COLO668 (cell line): ENCODE measurements at regions not wholly inside any gene's neighbourhood (a gene's known extent, or its start where the extent isn't known, plus 50 kb on each side); places are given as distances from the start of the nearest gene placed in this dataset.
"Not testable (repeated sequence)": the region's sequence is repeated elsewhere in the genome, so short reads cannot be mapped to it uniquely, and the experiment has no call there.

Source experiments
- DNase-seq: peaks from one replicate; lab custom pipeline; 2025; ENCODE audit not compliant: unreplicated experiment; lab: John Stamatoyannopoulos, UW

DNA sequence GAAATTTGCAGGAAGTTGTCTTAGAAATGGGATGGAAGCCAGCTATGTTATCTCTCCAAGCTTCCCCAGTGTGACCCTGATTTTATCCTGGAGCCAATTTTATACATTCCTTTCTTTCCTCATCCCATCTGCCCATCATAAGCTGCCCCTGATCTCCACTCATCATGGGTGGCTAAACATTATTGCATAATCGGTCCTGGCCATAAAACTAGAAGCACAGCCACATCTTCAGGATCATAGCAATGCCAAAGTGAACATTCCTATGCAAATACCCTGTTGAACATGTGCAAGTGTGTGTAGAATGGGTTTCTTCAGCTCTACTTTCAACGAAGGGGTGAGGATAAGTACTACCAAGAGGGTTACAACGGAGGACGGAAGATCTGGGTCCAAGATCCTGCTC is 50.6 kb upstream of the COG2 start:
- DNase-seq, result no peak

DNA sequence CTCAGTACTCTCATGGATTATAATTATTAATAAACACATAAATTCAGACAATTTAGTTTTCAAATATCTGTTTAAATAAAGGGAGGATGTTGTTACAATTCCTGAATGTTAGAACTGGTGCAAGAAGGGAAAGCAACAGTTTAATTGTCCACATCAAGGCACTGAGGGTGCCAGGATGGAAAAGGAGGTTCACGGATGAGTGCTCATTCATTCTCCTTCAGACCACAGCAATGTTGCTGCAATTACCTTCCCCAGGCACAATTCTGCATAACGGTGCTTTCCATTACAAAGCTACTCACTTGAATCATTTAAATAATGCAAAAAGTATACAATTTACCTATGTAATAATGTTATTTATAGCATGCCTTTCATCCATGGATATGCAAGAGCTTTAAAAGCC is 52.3 kb upstream of the COG2 start:
- DNase-seq, result no peak

DNA sequence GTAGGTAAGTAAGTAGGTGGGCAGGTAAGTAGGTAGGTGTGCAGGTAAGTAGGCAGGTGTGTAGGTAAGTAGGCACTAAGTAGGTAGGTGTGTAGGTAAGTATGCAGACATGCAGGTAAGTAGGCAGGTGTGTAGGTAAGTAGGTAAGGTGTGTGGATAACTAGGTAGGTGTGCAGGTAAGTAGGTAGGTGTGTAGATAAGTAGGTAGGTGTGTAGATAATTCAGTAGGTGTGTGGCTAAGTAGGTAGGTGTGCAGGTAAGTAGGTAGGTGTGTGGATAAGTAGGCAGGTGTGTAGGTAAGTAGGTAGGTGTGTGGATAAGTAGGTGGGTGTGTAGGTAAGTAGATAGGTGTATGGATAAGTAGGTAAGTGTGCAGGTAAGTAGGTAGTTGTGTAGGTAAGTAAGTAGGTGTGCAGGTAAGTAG is 53.9 kb upstream of the COG2 start:
- DNase-seq, result no peak

DNA sequence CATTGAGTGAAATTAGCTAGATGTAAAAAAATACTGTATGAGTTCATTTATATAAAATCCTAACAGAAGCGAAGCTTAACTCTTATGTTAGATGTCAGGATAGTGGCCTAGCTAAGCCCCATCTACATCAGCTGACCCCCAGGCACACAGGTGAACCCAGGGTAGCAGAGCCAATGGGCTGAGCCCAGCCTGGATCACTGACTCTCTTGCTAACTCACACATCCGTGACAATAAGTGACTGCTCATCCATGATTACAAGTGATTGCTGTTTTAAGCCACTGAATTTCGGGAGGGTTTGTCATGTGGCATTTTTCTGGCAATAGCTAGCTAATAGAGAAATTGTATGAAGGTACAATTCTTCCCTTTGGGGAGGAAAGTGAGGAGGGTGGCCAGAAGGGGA is 55.2 kb upstream of the COG2 start:
- DNase-seq, result no peak

DNA sequence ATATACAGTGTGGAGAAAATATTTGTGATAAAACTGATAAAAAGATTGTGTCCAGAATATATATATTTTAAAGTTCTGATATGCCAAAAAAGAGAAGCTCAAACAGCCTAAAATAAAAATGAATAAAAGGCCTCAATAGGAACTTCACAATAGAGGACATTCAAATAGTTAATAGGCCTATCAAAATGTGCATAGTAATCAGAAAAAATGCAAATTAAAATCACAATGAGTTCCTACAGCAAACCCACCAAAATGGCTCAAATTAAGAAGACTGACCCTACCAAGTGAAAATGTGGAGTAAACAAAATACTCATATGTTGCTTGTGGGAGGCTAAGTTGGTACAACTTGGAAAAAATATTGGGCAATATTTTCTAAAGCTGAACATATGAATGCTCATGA is 57.6 kb upstream of the COG2 start:
- no peak for DNase-seq

DNA sequence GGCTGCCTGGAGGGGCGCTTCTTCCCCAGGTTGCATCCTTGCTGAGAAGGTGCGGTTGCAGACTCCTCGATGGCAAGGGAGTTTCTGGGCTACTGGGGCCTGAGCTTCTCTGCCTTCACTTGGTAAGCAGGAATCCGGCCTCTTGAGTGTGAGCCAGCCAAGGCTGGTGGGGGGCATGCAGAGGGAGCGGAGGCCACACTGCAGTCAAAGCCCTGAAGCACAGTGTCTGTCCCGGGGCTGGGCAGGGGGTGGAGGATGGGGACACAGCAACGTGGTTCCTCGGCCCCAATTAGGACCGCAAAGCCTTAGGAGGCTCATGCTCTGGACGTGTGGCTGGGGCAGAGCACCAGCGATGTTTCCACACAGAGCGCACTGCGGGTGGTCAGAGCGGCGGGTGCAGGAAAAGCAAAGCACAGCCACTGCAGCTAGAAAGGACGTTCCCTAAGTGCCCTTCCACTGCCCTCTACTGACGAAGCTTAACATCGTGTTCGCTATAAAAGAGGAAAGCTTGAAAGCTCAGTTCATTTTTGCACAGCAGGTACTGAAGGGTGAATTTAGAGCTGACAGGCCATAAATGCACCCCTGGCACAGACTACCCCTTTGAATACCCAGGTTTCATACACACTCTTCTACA is 60.7 kb upstream of the COG2 start:
- peak; percentile 27 for DNase-seq

DNA sequence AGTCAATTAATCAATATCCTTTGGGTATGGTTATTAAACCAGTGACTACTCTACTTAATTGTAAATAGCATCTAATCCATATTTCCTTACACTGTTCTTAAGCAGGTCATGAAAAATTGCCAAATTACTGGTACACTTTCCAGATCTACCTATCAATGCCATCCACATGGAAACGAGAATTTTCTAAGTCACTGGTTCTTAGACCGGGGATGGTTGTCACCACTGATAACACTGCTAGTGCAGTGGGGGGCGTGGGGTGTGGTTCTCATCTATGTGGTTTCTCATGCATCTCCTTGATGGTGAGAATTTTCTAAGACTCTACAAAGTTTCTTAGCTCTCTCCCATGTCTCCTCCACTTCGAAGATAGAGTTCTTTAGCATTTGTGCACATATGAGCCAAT is 63.7 kb upstream of the COG2 start:
- no peak for DNase-seq

DNA sequence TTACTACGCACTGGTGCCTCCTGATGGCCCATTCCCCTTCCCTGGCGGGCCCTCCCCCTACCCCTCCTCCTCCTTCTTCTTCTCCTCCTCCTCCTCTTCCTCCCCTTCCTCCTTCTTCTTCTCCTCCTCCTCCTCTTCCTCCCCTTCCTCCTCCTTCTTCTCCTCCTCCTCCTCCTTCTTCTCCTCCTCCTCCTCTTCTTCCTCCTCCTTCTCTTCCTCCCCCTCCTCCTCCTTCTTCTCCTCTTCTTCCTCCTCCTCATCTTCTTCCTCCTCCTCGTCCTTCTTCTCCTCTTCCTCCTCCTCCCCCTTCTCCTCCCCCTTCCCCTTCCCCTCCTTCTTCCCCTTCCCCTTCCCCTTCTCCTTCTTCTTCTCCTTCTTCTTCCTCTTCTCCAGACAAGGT is 64.7 kb upstream of the COG2 start:
- DNase-seq, result no peak

DNA sequence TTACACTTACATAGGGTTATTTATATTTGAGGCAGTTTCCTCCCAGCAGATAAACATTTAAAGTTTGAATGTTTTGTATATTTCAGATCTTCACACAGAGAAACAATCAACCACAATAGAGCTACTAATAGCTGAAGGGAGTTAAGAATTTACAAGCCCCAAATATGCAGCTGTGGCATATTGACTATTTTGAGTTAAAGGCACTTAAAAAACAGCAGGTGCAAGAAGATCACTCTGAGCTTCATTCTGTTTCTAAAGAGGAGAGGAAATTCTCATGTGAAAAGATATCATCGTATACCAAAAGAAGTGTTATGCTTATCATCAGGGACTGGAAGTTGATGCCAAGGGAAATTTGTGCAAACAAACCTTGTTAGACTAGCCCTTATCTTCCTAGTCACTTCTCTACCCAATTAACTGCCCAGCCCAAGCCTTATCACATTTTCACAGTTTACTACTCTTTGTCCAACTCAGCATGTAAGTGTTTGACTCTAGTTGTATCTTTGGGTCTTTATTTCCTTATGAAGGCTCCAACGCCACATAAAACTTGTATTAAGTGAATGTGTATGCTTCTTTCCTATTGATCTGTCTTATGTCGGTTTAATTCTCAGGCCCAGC is 66.3 kb upstream of the COG2 start:
- no peak for DNase-seq

DNA sequence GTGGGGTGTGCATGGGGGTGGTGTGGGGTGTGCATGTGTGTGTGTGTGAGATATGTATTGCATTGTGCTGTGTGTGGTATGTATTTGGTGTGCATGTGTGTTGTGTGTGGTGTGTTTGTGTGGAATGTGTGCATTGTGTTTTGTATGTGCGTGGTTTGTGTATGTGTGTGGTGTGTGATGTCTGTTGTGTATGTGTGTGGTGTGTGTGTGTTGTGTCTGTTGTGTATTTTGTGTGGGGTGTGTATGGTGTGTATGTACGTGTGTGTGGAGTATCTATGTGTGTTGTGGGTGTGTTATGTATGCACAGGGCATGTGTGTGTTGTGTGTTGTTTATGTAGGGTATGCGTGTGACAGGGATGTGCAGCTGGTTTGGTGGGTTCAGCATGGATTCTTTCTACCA is 67.8 kb upstream of the COG2 start:
- no peak for DNase-seq

DNA sequence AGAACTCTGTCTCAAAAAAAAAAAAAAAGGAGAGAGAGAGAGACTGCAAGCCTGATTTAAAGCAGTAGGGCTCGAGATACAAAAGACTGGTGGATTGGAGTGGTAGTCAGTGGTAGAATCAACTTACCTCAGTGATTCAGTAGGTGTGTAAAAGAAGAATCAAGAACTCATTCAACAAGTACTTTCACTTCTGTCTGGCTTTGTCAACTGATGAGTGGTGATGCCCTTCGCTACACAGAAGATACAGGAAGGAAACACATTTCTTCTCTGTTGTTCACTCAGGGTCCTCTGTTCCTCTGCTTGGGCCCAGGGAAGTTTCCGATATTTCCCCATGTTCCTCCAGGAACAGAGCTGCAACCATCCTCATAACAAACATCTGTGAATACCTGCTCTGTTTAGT is 68.6 kb upstream of the COG2 start:
- DNase-seq, result no peak

DNA sequence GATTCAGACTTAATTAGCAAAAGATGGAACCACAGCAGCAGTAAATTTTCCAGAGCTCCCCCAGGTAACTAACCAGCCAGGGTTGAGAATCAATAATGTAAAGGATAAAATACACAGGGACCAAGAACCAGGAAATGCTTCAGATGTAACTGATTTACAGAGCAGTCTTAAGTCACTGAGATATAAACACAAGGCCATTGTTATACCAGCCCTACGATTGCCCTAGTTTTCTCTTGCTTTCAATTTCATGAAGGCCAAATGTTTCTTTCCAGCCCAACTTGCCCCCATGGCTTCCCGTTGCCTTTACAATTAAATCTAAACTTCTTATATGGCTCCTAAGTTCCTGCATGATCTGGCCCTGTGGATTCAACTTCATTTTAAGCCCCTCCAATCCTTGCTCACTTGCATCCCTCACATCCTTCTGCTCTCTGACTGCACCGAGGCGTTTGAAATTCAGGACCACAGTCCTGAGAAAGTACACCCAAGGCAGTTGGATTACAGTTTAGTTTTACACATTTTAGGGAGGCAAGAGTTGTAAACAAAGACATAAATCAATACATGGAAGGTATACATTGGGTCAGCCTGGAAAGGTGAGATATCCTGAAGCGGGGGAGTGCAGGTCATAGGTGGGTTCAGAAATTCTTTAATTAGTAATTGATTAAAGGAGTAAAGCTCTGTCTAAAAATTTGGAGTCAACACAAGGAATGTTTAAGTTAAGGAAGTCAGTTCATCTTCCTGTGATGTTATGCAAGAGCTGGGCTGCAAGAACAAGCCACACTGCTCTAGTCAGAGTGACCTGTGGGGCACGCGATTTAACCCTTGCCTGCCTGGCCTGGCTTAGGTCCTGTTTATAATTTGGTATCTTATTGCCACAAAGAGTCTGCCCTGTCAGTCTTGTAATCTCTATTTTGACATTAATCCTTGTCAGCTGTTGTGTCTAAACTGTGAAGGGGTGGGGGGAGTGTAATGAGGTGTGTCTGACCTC is 69.9 kb upstream of the COG2 start:
- DNase-seq, result no peak

DNA sequence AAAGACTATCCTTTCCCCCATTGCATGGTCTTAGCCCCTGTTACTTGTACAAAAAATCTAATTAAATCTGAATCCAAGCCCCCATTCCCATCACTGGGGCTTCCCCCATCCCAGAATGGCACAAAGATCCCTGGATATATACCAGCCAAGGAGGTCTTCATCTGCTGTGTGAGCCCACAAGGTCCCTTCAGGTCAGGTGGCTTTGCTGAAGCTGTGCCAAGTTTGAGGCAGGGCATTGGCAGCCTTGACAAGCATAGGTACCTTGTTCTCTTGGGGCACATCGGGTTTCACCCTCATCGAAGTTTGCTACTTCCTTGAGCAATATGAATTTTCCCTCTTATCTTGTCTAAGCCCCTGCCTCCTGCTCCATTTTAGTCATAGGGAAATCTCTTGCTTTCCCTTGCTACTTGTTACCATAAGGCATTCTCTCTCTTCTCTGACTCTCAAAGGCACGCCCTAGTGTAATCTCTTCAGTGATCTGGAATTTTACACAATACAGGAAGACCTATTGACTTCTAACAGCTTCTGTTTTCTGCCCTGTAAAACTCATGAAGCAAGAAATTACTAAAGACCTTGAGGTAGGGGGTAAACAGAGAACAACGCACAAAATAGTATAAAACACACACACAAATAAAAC is 71.4 kb upstream of the COG2 start:
- DNase-seq, result no peak

DNA sequence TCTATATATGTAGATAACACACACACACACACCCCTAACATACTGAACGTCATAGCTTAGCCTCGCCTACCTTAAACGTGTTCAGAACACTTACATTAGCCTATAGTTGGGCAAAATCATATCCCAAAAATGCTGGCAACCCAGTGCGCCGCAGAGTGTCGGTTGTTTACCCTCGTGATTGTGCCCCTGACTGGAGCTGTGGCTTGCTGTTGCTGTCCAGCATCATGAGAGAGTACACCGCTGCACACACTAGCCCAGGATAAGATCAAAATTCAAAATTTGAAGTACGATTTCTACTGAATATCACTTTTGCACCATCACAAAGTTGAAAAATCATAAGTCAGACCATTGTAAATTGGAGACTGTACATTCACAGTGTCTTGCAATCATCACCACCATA is 73.1 kb upstream of the COG2 start:
- no peak for DNase-seq

DNA sequence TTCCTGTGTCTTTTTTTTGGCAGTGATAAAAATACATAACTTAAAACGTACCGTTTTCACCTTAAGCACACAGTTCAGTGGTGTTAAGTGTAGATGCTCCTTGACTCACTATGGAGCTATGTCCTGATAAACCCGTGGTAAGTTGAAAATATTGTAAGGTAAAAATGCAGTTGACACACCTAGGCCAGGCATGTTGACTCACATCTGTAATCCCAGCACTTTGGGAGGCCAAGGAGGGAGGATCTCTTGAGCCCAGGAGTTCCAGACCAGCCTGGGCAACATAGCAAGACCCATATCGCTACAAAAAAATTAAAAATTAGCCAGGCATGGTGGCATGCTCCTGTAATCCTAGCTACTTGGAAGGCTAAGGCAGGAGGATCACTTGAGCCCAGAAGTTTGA is 73.6 kb upstream of the COG2 start:
- no peak for DNase-seq

DNA sequence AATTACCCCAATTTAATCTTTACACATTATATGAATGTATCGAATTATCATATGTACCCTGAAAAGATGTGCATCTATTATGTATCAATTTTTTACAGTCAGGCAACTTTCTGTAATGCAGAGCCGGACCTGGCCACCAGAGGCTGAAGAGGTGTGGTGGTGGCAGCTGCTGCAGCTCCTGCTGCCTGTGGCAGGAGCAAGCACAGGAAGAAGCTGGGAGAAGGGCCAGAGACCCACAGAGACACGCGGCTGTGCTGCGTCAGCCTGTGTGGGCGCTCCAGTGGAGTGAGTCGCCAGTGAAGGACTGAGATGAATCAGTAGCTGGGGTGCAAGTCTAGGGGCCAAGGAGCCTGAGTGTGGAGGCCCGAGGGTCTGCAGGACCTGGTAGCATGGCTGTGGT is 74.3 kb upstream of the COG2 start:
- DNase-seq, result peak; percentile 23

DNA sequence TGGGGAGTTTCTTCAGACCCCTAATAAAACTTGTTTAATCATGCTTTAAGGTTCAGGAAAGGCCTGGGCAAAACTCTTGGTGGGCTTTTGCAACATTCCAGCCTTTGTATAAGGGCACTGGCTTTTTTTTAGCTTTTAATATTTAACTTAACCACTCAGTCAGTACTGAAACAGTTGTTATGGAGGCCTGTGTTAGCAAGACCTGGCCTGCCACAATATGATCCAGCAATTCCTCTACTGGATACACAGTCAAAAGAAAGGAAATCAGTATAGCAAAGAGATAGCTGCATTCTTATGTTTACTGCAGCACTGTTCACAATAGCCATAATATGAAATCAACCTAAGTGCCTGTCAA is 75.1 kb upstream of the COG2 start:
- DNase-seq, result no peak

DNA sequence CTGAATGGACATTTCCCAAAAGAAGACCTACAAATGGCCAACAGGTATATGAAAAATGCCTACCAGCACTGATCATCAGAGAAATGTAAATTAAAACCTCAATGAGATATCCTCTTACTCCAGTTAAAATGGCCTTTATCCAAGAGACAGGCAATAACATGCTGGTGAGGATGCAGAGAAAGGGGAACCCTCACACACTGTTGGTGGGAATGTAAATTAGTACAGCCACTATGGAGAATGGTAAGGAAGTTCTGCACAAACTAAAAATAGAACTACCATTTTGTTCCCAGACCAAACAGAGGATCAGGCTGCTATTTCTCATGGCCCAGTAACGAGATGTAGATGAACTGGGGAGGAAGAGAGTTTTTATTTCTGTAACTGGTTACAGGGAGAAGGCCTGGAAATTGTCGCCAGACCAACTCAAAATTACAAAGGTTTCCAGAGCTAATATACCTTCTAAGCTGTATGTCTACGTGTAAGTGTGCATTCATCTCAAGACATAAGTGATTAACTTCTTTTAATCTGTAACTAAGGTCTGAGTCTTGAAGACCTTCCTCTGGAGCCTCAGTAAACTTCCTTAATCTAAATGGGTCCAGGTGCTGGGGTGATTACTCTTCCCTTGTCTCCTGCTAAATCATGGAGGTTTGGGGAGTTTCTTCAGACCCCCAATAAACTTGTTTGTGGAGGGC is 75.6 kb upstream of the COG2 start:
- not testable (repeated sequence) for DNase-seq

DNA sequence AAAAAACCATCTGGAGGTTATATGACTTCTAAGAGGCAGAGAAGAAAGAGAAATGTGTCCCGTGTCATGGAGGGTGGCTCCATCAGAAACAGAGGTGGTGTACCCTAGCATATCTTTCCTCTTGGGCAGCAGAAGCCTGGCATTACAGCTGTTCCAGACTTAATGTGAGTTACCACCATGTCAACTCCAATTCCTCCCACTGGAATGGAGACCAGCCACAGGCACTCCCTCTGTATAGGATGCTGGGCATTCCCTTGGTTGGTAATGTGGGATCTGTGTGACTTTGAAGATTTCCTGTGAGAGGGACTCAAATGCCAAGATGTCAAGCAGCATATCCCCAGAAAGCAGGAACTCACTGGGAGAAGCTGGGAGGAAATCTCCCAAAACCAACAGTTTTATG is 77.1 kb upstream of the COG2 start:
- no peak for DNase-seq

DNA sequence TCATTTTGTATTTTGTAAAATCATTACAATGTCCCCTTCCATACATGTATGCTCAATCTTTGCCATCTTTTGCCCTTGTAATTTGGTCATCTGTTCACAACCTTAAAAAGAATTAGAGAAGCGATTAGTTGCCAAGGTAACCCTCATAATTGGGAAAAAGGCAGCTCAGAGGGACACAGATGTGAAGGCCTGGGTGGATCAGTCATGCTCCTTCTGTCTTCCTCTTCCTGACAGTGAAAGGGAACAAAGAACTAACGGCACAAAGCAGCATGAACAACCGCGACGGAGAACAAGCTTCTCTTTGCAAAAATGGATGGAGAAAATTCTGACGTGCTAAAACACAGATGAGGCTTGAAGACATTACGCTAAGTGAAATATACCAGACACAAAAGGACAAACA is 78.7 kb upstream of the COG2 start:
- DNase-seq, result no peak

DNA sequence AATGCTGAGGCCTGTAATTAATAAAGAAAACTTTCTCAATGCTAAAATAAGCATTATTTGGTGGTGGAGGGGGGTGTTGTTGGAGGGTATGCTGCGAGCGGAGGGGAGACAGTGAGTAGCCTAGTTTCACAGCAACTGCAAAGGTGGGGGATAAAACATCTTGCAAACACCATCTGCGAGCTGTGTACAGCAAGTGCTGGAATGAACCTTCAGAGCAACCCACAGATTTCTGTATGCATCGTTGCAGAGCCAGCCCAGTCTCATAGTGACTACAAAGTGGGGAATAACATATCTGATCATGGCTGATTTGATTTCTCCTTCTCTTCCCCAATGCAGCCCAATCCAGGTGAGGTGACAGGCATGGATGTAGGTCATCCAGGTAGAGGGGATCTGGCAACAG is 80.7 kb upstream of the COG2 start:
- no peak for DNase-seq
